NCI-H2107 (cell line): ENCODE measurements at regions not wholly inside any gene's neighbourhood (a gene's known extent, or its start where the extent isn't known, plus 50 kb on each side); places are given as distances from the start of the nearest gene placed in this dataset.
"Not testable (repeated sequence)": the region's sequence is repeated elsewhere in the genome, so short reads cannot be mapped to it uniquely, and the experiment has no call there.

Experiments
- DNase-seq: peaks from one replicate; lab custom pipeline; 2025; lab: John Stamatoyannopoulos, UW

DNA sequence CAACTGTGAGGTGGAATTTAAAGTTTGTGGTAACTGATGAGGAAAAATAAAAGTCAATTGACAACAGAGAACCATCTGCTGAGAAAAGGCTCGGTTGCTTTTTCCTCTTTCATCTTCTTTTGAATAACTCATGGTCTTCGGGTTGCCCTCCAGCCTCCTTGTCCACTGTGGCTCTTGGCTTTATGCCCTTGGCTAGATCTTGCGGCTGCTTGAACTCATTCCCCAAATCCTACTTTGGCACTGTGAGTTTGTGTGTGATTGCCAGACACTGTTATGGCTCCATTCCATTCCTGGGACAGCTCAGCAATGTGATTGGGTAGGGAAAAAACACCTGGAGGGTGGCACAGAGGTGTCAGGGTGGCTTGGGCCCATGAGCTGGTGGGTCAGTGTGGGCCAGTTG lies 387.4 kb downstream of the DLEU7 start:
- no peak for DNase-seq

- DNase-seq = no peak
Measured at GRCh38 chr13:50457415-50458393, 385.8 kb downstream of the DLEU7 start.

GRCh38 chr13:50459046-50459445 lies 384.4 kb downstream of the DLEU7 start:
- no peak for DNase-seq

GRCh38 chr13:50459658-50460057 lies 383.8 kb downstream of the DLEU7 start:
- no peak for DNase-seq

- no peak for DNase-seq
Measured at GRCh38 chr13:50460358-50460757, 383.1 kb downstream of the DLEU7 start.

DNA sequence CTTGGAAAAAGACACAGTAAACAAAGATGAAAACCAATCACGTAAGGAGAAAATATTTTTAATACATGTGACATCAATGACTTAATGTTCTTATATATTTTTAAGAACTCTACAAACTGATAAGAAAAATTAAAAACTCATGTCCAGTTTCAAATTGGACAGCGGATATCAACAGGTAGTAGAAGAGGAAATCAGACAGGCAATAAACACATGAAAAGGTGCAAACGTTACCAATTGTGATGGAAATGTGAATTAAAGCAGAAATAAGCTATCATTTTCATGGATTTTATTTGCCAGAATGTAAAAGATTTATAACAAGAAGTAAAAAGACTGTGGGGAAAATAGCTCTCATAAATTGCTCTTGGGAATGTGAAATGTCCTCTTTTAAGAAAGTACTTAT lies 382.3 kb downstream of the DLEU7 start:
- DNase-seq = no peak

GRCh38 chr13:50463719-50464118 lies 379.8 kb downstream of the DLEU7 start:
- no peak for DNase-seq

- no peak for DNase-seq
Measured at GRCh38 chr13:50464349-50465251, 378.9 kb downstream of the DLEU7 start.

DNA sequence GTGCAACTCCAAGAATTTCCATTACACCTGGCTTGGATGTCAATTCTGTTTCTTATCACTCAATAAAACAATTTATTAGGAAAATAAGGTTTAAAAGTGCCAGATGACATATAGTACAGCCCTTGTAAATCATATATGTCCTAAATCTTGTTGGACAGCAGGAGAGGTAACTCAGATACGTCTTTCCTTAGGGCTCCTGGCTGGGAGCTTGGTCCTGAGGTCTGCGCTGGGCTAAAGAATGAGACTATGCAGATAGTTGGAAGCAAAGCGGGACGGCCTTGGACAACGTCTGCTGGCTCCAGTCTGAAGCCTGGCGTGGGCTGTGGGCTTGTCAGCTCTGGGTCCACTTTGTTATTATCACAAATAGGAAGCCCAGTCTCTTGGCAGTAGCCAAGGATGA lies 377.0 kb downstream of the DLEU7 start:
- DNase-seq = no peak

- no peak for DNase-seq
Measured at GRCh38 chr13:50467156-50468110, 376.1 kb downstream of the DLEU7 start.

DNA sequence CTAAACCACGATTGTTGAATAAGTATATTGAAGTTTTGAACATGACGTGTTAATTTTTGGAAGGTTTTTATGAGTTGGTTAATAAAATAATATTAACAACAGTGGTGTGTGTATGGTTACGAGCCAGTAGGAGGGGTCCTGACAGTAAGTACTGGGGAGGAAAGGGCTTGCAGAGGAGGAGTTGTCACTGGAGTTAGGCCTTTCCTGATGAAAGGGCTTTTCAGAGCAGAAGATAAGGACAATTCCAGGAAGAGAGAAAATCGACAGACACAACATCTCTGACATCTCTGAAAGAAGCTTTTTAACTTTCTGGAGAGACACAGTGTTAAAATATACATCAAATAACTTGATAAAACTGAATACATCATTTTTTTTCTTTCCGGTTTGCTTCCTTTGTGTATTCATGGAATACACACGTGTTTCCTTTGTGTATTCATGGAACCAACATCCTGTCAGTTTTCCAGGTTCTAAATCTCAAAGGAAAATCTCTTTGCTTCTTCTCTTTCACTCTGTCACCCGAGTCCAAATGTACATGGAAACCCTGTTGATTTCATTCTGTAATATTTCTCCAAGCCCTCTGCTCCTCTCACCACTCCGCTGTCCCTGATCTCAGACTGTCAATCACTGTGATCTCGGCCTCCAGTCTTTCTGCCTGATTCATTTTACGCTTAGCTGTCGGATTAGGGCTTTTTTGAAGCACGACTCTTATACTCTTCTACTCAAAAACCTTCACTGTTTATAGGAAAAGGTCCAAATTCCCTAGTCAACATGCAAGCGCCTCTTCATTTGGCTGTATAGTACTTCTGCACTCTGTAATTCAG lies 374.4 kb downstream of the DLEU7 start:
- no peak for DNase-seq

GRCh38 chr13:50473050-50473449 lies 370.4 kb downstream of the DLEU7 start:
- not testable (repeated sequence) for DNase-seq

DNA sequence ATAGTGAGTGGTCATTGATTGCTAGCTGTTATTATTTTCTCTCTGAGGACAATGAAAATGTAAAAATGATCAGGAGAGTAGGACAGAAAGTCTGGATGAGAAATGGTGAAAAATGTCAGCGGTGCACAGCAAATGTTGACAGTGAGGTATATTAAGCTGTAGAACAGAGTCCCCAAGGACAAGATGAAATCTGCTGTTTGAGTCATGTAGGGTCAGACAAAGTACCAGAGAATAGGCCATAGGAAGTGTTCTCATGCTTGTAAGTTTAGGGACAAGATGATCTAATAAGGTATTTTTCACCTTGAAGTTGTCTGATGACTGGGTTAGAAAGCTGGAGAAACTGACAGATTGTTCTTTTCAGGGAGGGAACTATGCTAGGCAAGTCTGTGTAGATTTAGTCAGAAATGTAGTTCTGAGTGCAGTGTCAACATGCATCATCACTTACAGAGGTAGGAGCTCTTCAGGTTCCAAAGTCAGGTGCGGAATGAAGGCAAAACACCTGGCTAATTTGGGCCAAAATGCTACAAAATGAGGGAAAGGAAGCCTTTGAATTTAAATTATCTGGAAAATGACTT lies 369.3 kb downstream of the DLEU7 start:
- DNase-seq = no peak

DNA sequence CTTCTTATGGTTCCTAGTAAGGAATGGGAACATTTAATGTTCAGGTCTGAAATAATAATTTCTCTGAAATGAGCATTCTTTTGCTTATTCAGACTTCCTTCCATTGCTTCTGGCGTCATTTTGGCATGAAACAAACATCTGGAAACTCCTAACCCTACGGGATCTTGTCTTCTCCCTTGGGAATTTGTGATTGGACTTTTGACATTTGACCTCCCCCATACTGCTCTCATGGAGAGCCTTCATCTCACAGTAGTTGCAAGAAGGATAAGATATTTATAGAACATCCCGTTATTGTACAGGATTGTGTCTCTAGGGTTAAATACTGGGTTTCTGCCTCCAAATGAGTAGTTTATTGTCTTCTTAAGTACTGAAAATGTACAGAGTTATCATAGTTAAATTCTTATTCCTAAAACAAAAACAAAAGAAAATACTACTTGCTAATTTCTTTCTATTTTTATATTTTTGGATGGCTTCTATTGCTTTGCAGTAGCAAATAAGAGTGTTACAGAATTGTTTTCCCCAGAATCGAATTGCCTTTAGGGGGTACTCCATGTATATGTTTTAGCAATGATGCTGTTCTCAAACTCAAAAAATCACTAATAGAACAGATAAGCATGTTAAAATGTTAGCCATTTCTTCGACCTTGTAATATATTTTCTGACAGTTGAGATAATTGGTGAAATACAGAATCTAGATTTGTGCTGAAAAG lies 366.8 kb downstream of the DLEU7 start:
- DNase-seq = no peak

DNA sequence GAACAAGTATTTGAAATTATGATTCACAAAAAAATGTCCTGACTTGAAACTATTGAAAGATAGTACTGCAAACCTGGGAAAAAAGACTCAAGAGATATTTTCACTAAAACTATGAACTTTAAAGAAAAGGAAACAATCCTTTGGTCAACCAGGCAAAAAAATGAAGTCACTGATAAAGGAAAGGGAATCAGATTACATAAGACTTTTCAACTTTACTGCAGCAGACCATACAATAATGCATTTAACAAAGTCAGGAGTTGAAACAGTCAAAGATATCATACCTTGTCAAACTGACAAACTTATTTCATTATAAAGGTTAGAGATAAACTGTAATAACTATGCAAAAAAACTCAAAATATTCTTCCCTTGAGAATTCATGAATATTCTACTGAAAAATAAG lies 361.6 kb downstream of the DLEU7 start:
- no peak for DNase-seq

DNA sequence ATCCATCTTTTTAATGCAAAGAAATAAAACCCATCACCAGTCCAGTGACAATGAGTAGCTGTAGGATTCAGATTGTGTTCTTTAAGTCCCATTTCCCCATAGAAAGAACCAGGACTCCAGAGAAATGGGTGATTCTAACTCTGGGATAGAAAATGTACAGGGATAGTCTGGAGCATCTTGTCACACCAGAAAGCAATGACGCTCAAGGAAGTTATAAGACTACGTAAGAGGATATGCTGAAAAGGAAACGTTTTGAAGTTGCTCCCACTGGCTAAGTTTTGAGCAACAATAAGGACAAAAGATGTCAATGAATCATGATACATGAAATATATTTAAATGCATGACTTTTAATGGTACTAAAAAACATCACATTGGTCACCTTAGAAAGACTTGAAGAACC lies 360.1 kb downstream of the DLEU7 start:
- DNase-seq = no peak

GRCh38 chr13:50484472-50485113 lies 358.9 kb downstream of the DLEU7 start:
- no peak for DNase-seq

- no peak for DNase-seq
Measured at GRCh38 chr13:50485979-50486935, 357.2 kb downstream of the DLEU7 start.
